Stomach (tissue), 8 donors: ENCODE measurements at regions not wholly inside any gene's neighbourhood (a gene's known extent, or its start where the extent isn't known, plus 50 kb on each side); places are given as distances from the start of the nearest gene placed in this dataset.
"Not testable (repeated sequence)": the region's sequence is repeated elsewhere in the genome, so short reads cannot be mapped to it uniquely, and the experiment has no call there.

Experiments used
- DNase-seq, 2 donors: peaks; one replicate each; pipeline versions ENCODE4 v3.0.0 to v3.0.0-alpha.2; 2013 to 2019
- H3K27ac ChIP-seq, 5 donors: fragments of 200-600 bp in 4 of 5; sonication (generic) in 4 of 5; one replicate each; pipeline ENCODE4 v1.5.1; 2013 to 2019; ENCODE audit warnings: mild to moderate bottlenecking in 1 of 5, moderate library complexity in 1 of 5
- H3K27me3 ChIP-seq, 3 donors: fragments of 200-600 bp; sonication (generic); one replicate each; pipeline ENCODE4 v1.5.1; 2017 to 2019; ENCODE audit warnings: mixed run types in 1 of 3
- H3K36me3 ChIP-seq, 4 donors: fragments of 200-600 bp; sonication (generic); 1 replicate in 3 of 4; 2 replicates in 1 of 4; pipeline ENCODE4 v1.5.1; 2016 to 2019
- H3K4me1 ChIP-seq, 4 donors: fragments of 200-600 bp; sonication (generic); one replicate each; pipeline ENCODE4 v1.5.1; 2016 to 2019
- H3K4me3 ChIP-seq, 4 donors: fragments of 200-600 bp; sonication (generic) in 3 of 4; one replicate each; pipeline ENCODE4 v1.5.1; 2016 to 2019; ENCODE audit warnings: mild to moderate bottlenecking in 1 of 4
- H3K9me3 ChIP-seq, 4 donors: fragments of 200-600 bp; sonication (generic); one replicate each; pipeline ENCODE4 v1.5.1; 2016 to 2019
- EP300 ChIP-seq: sonication (generic); formaldehyde crosslinking; IDR thresholded peaks from one replicate; pipeline ENCODE4 v1.6.1; 2017; ENCODE audit warnings: antibody characterized with exemption
- POLR2A ChIP-seq, 4 donors: fragments of 450-650 bp; IDR thresholded peaks; one replicate each; pipeline ENCODE4 v1.6.1; 2016; ENCODE audit warnings: antibody characterized with exemption in 4 of 4, control low read depth in 2 of 4, mild to moderate bottlenecking in 1 of 4, moderate library complexity in 1 of 4
- POLR2AphosphoS5 ChIP-seq, 3 donors: sonication (generic); formaldehyde crosslinking; IDR thresholded peaks; one replicate each; pipeline ENCODE4 v1.6.1; 2016; ENCODE audit warnings: antibody characterized with exemption in 3 of 3
- WGBS, 5 donors: extraction: QIAGEN DNeasy Blood & Tissue Kit in 3 of 5; methylation state at CpG; one replicate each; pipeline versions ENCODE4 v1.1.5 to v1.1.7; 2013 to 2018; 5-methylcytosine and 5-hydroxymethylcytosine counted together
- intact Hi-C: fragments of 100-400 bp; cut with DNase I; formaldehyde crosslinking; loops from one replicate; pipeline ENCODE4 v1.15.1; 2023; ENCODE audit warnings: low total_unique reads
- TF ChIP-seq, protein P1 (sequence below), 7 experiments: fragments of 450-650 bp in 4 of 7; fragments of 200-600 bp in 3 of 7; sonication (generic) in 3 of 7; IDR thresholded peaks; one replicate each; pipeline ENCODE4 v1.5.1; 2016 to 2019; ENCODE audit warnings: antibody characterized with exemption in 7 of 7, control low read depth in 2 of 7, mild to moderate bottlenecking in 1 of 7
- donor health status: healthy with polysubstance abuse.
- donor health status: Bipolar disorder and iron deficiency.
- donor health status: healthy.

DNA sequence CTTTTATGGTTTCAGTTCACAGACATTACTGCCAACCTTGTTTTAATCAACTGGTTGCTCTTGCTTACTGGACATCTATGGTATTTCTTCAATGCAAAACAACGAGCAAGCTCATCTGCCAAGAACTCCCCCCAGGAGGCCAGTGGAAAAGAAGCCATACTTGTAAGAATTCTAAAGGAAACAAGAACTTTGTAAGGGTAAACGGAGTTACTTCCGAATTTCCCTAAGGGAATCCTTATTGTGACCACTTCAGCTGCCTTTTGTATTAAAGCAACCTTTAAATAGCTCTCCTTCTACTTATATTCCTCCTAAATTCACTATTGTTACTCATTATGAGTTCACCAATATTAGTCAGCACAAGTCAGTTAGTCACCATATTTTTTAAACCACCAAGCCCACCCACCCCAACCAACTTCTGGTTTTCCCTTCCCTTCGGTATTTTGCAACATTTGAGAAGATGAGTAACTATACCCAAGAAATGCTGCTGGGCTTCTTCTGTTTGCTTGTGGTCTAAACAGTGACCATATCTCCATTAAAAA lies 602.8 kb upstream of the DIPK2B start:
- intact Hi-C loops = no loop called here
- no peak for DNase-seq
- peaks cover 0 to 8% (median 0%) of the 10 kb centered on the region in 3 donors for H3K27me3 ChIP-seq

DNA sequence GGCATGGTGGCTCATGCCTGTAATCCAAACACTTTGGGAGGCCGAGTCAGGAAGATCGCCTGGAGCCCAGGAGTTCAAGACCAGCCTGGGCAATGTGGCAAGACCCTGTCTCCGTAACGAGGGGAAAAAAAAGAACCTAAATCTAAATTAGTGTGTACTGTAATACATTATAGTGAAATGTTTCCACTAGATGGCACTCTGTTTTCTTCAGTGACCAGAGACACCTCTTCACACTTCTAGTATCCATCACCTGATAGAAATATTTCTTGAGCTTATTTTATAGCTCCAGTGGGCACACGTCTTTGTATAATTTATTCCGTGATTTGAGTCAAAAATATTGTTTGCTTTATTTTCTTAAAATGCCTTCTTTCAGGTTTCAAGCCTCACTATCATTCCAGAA lies 600.9 kb upstream of the DIPK2B start:
- H3K36me3 ChIP-seq = no peaks in the 10 kb centered on the region
- WGBS, 5 donors = 37 to 54% (median 40%) methylated on average over 6 of the region's 6 CpGs
- H3K27ac ChIP-seq = no peak overlapping the region
- intact Hi-C loops = no loop called here
- no peak overlapping the region for H3K4me3 ChIP-seq
- DNase-seq = peak in 1 of 2 donors; percentile 25
- no peak for TF ChIP-seq POLR2AphosphoS5 (IDR thresholded peaks at IDR 0.05)
- no peak for TF ChIP-seq POLR2A (IDR thresholded peaks at IDR 0.05)
- TF ChIP-seq, protein P1, sequence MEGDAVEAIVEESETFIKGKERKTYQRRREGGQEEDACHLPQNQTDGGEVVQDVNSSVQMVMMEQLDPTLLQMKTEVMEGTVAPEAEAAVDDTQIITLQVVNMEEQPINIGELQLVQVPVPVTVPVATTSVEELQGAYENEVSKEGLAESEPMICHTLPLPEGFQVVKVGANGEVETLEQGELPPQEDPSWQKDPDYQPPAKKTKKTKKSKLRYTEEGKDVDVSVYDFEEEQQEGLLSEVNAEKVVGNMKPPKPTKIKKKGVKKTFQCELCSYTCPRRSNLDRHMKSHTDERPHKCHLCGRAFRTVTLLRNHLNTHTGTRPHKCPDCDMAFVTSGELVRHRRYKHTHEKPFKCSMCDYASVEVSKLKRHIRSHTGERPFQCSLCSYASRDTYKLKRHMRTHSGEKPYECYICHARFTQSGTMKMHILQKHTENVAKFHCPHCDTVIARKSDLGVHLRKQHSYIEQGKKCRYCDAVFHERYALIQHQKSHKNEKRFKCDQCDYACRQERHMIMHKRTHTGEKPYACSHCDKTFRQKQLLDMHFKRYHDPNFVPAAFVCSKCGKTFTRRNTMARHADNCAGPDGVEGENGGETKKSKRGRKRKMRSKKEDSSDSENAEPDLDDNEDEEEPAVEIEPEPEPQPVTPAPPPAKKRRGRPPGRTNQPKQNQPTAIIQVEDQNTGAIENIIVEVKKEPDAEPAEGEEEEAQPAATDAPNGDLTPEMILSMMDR (IDR thresholded peaks at IDR 0.05) = peak in 3 of 7 experiments; percentile 6 to 28 (median 12)
- H3K4me1 ChIP-seq = peaks cover 0 to 6% (median 0%) of the 10 kb centered on the region in 4 donors
- H3K27me3 ChIP-seq = peaks cover 0 to 8% (median 0%) of the 10 kb centered on the region in 3 donors
- no peaks in the 10 kb centered on the region for H3K9me3 ChIP-seq

More for the DNA sequence above, 602.8 kb upstream of the DIPK2B start:
- WGBS, 5 donors = 49 to 61% (median 53%) methylated on average over 4 of the region's 4 CpGs
- no peaks in the 10 kb centered on the region for H3K9me3 ChIP-seq
- H3K4me1 ChIP-seq = peaks cover 0 to 11% (median 3%) of the 10 kb centered on the region in 4 donors
- H3K27ac ChIP-seq = no peak overlapping the region
- H3K4me3 ChIP-seq = no peak overlapping the region
- no peak for TF ChIP-seq POLR2AphosphoS5 (IDR thresholded peaks at IDR 0.05)
- TF ChIP-seq, protein P1 (IDR thresholded peaks at IDR 0.05) = no peak
- no peak for TF ChIP-seq POLR2A (IDR thresholded peaks at IDR 0.05)
- TF ChIP-seq EP300 = no peak
- H3K36me3 ChIP-seq = no peaks in the 10 kb centered on the region

DNA sequence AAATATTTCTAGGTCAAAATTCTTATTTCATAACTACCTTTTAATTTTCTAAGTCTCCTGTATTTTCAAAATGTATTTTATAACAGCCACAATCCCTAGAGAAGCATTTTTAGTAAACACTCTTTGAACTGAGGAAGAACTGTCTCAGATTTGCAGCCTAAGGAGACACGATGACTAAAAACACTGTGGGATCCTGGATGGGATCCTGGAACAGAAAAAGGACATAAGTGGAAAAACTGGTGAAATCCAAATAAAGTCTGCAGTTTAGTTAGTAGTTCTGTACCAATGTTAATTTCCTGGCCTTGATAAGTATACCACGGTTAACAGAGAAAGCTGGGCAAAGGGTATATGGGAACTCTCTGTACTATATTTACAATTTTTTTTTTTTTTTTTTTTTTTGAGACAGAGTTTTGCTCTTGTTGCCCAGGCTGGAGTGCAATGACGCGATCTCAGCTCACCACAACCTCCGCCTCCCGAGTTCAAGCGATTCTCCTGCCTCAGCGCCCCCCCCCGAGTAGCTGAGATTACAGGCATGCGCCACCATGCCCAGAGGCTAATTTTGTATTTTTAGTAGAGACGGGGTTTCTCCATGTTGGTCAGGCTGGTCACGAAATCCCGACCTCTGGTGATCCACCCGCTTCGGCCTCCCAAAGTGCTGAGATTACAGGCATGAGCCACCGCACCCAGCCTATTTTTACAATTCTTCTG lies 600.2 kb upstream of the DIPK2B start:
- H3K4me3 ChIP-seq, intact Hi-C loops, H3K36me3 ChIP-seq, H3K27ac ChIP-seq, DNase-seq, H3K9me3 ChIP-seq, H3K4me1 ChIP-seq, H3K27me3 ChIP-seq: not testable (repeated sequence)
- WGBS, 5 donors = 62 to 82% (median 75%) methylated on average over 8 to 16 of the region's 16 CpGs

DNA sequence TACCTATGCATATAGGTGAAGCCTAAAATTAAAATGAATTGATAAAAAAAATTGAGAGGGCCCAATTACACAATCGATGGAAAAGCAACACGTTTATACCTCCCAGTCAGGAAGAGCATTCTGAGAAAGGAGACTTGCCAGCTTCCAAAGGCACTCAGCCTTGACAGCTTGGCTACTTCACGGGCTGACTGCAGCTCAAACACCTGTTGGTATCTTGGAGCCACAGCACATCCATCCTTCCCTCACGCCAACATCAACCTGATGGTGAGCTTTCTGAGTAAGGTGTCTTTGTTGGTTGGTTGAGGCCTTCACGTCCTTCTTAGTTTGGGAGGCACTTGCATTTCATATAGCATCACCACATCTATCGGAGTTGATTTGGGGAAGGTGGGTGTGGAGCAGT lies 598.9 kb upstream of the DIPK2B start:
- Histone ChIP-seq H3K9me3 (no peaks in the 10 kb centered on the region), H3K36me3 (no peaks in the 10 kb centered on the region), H3K4me1 (peaks cover 0 to 6% (median 0%) of the 10 kb centered on the region in 4 donors), H3K27ac (no peak overlapping the region), H3K4me3 (no peak overlapping the region), H3K27me3 (peaks cover 0 to 8% (median 0%) of the 10 kb centered on the region in 3 donors)
- TF ChIP-seq, protein P1 (IDR thresholded peaks at IDR 0.05) = no peak
- TF ChIP-seq POLR2AphosphoS5 (IDR thresholded peaks at IDR 0.05) = no peak
- TF ChIP-seq EP300 = no peak
- no peak for TF ChIP-seq POLR2A (IDR thresholded peaks at IDR 0.05)
- peak in 1 of 2 donors; percentile 9 for DNase-seq
- intact Hi-C loops = no loop called here
- 52 to 70% (median 61%) methylated on average over 6 of the region's 6 CpGs for WGBS, 5 donors

DNA sequence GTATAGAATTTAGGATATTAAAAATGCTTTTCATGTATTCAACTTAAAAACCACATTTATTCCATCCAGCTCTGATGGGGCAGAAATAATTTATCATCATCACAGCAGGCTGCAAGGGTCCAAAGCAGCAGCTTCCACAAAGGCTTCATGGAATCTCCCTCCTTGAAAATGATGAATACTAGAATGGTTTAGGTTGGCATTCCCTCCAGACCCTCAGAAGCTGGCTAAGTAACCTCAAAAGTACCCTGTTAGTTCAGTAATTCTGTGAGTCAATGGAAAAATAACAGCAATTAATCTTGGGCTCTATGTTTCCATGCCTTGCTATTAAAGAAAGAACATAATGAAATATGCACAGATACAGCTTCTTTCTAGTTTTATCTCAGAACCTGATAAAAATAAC lies 594.9 kb upstream of the DIPK2B start:
- Histone ChIP-seq H3K4me1 (peaks cover 0 to 6% (median 0%) of the 10 kb centered on the region in 4 donors), H3K27me3 (peaks cover 0 to 13% (median 0%) of the 10 kb centered on the region in 3 donors), H3K27ac (no peak overlapping the region), H3K4me3 (no peak overlapping the region), H3K36me3 (no peaks in the 10 kb centered on the region), H3K9me3 (no peaks in the 10 kb centered on the region)
- no peak for DNase-seq
- TF ChIP-seq POLR2A (IDR thresholded peaks at IDR 0.05) = no peak
- TF ChIP-seq POLR2AphosphoS5 (IDR thresholded peaks at IDR 0.05) = no peak
- TF ChIP-seq, protein P1 (IDR thresholded peaks at IDR 0.05) = no peak
- TF ChIP-seq EP300 = no peak
- intact Hi-C loops = no loop called here
